HFF-Myc (cell line): ENCODE measurements at regions not wholly inside any gene's neighbourhood (a gene's known extent, or its start where the extent isn't known, plus 50 kb on each side); places are given as distances from the start of the nearest gene placed in this dataset.

ENCODE experiments used
- DNase-seq: peaks from one replicate; pipeline ENCODE4 v3.0.0-alpha.2; 2011; ENCODE audit warnings: low read depth; ENCODE audit errors: extremely low read depth
- H3K4me3 ChIP-seq: replicated peaks from 2 replicates; pipeline ENCODE4 v1.5.1; 2011; ENCODE audit warnings: low read depth, mild to moderate bottlenecking, control low read depth, low read length
- CTCF ChIP-seq: IDR thresholded peaks from 2 replicates; pipeline ENCODE4 v1.5.1; 2012; ENCODE audit warnings: mild to moderate bottlenecking, low read depth, low read length, control low read depth; ENCODE audit errors: missing control alignments

- no peak overlapping the region for H3K4me3 ChIP-seq
- DNase-seq, result no peak
- TF ChIP-seq CTCF, result no peak
These were observed 705.4 kb upstream of the PTBP2 start for GRCh38 chr1:96016219-96016618.

- TF ChIP-seq CTCF, result no peak
- no peak overlapping the region for H3K4me3 ChIP-seq
- no peak for DNase-seq
These were observed 701.2 kb upstream of the PTBP2 start for GRCh38 chr1:96020378-96020777.

GRCh38 chr1:96025062-96025461 lies 696.5 kb upstream of the PTBP2 start:
- TF ChIP-seq CTCF, result no peak
- no peak overlapping the region for H3K4me3 ChIP-seq
- no peak for DNase-seq

GRCh38 chr1:96028071-96028470 lies 693.5 kb upstream of the PTBP2 start:
- TF ChIP-seq CTCF, result no peak
- no peak overlapping the region for H3K4me3 ChIP-seq
- DNase-seq, result no peak

GRCh38 chr1:96030312-96030711 lies 691.3 kb upstream of the PTBP2 start:
- DNase-seq, result no peak
- H3K4me3 ChIP-seq, result no peak overlapping the region
- TF ChIP-seq CTCF, result no peak

GRCh38 chr1:96034006-96034405 lies 687.6 kb upstream of the PTBP2 start:
- no peak for DNase-seq
- no peak overlapping the region for H3K4me3 ChIP-seq
- no peak for TF ChIP-seq CTCF

- TF ChIP-seq CTCF, result no peak
- DNase-seq, result no peak
- H3K4me3 ChIP-seq, result no peak overlapping the region
These were observed 684.8 kb upstream of the PTBP2 start for GRCh38 chr1:96036763-96037162.
